ENCODE measurements at regions not wholly inside any gene's neighbourhood (a gene's known extent, or its start where the extent isn't known, plus 50 kb on each side); places are given as distances from the start of the nearest gene placed in this dataset.

DNA sequence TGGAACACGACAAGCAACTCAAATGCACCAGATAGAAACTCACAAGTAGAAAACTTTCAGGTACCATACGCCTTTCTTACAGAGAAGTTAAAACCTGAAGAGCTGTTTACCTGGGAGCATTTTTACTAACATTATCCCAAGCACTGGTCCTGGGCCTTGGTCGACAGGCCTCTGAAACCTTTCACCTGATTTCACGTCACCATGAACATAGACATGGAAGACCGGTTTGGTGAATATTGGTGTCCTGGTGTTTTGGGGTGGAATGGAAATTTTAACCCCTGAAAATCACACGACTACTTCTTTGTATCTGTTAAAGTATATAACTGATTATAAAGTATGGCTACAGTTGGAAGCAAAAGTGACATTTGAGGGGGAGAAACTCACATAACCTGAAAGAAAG, 176.6 kb upstream of the ARGLU1 start:
- TF ChIP-seq FOS (IDR thresholded peaks at IDR 0.05; ENCODE audit: borderline replicate concordance, insufficient read depth, low read length) (no peak), JUN (IDR thresholded peaks at IDR 0.05; ENCODE audit: borderline replicate concordance, insufficient read depth, insufficient read length, low read depth) (no peak), MYC (IDR thresholded peaks at IDR 0.05; ENCODE audit: low read depth, low read length) (no peak), EZH2 (IDR thresholded peaks at IDR 0.05; ENCODE audit: borderline replicate concordance, low read depth, low read length, severe bottlenecking) (no peak), POLR2A (IDR thresholded peaks at IDR 0.05; ENCODE audit: low read depth, low read length) (no peak), GATA2 (IDR thresholded peaks at IDR 0.05; ENCODE audit: insufficient read depth, insufficient read length, low read depth, low read length) (no peak), POLR2AphosphoS5 (IDR thresholded peaks at IDR 0.05; ENCODE audit: insufficient read depth, low read depth, low read length) (no peak)
- TF ChIP-seq, protein P1, sequence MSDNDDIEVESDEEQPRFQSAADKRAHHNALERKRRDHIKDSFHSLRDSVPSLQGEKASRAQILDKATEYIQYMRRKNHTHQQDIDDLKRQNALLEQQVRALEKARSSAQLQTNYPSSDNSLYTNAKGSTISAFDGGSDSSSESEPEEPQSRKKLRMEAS (IDR thresholded peaks at IDR 0.05; ENCODE audit: insufficient read depth, insufficient read length) = no peak
- TF ChIP-seq, protein P2, sequence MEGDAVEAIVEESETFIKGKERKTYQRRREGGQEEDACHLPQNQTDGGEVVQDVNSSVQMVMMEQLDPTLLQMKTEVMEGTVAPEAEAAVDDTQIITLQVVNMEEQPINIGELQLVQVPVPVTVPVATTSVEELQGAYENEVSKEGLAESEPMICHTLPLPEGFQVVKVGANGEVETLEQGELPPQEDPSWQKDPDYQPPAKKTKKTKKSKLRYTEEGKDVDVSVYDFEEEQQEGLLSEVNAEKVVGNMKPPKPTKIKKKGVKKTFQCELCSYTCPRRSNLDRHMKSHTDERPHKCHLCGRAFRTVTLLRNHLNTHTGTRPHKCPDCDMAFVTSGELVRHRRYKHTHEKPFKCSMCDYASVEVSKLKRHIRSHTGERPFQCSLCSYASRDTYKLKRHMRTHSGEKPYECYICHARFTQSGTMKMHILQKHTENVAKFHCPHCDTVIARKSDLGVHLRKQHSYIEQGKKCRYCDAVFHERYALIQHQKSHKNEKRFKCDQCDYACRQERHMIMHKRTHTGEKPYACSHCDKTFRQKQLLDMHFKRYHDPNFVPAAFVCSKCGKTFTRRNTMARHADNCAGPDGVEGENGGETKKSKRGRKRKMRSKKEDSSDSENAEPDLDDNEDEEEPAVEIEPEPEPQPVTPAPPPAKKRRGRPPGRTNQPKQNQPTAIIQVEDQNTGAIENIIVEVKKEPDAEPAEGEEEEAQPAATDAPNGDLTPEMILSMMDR (IDR thresholded peaks at IDR 0.05; ENCODE audit: extremely low read depth in 1 of 2, insufficient read depth in 1 of 2, low read depth in 1 of 2, low read length in 2 of 2) = no peak
- H3K4me2 ChIP-seq (ENCODE audit: insufficient read depth, low read length) = no peak overlapping the region
- no peaks in the 10 kb centered on the region for H3K9me1 ChIP-seq (replicated peaks; ENCODE audit: control insufficient read depth, extremely low read depth, insufficient read depth, low read length)
- dilution Hi-C loops (cut with MboI; ENCODE audit: extremely low pct_ligation_motif_present, low sequenced_read_pairs) (no loop called here), intact Hi-C loops (cut with micrococcal nuclease) (no loop called here)
- no peaks in the 10 kb centered on the region for H3K36me3 ChIP-seq (ENCODE audit: control insufficient read depth in 2 of 2, extremely low read depth in 1 of 2, insufficient read depth in 2 of 2, low read length in 2 of 2)
- no peaks in the 10 kb centered on the region for H3K27me3 ChIP-seq (ENCODE audit: control insufficient read depth in 2 of 2, insufficient read depth in 2 of 2, low read length in 2 of 2)
- H3K4me1 ChIP-seq (ENCODE audit: control insufficient read depth, extremely low read depth, insufficient read depth, low read length) = no peaks in the 10 kb centered on the region
- no peak overlapping the region for H3K27ac ChIP-seq (ENCODE audit: insufficient read depth, low read depth, low read length)
- FAIRE-seq (no peak), DNase-seq (ENCODE audit: low read depth, low spot score) (no peak)
- no peak overlapping the region for H2AFZ ChIP-seq (ENCODE audit: low read depth, low read length)
- H3K9me3 ChIP-seq (replicated peaks; ENCODE audit: control insufficient read depth, insufficient read depth, low read length) = no peaks in the 10 kb centered on the region
- ChIA-PET CTCF (interaction anchor here (1.0 kb wide), 1 partner anchor 13 kb away, joined by 3 read pairs; no protein-coding TSS in a partner anchor), POLR2A (no interaction called here)
- H3K4me3 ChIP-seq (replicated peaks in 1 of 3; ENCODE audit: insufficient read depth in 1 of 3, low read depth in 1 of 3, low read length in 3 of 3) = no peak overlapping the region
- H3K9ac ChIP-seq (replicated peaks; ENCODE audit: extremely low read depth, insufficient read depth, low read length) = no peak overlapping the region
- no peaks in the 10 kb centered on the region for H3K79me2 ChIP-seq (ENCODE audit: control insufficient read depth, insufficient read depth, low read length)
- no TSS peak for BruUV-seq (replicated peaks)
- H4K20me1 ChIP-seq (replicated peaks; ENCODE audit: control insufficient read depth, extremely low read depth, insufficient read depth, low read length) = no peaks in the 10 kb centered on the region
